HepG2 (cell line): ENCODE measurements at regions not wholly inside any gene's neighbourhood (a gene's known extent, or its start where the extent isn't known, plus 50 kb on each side); places are given as distances from the start of the nearest gene placed in this dataset.
A peak's percentile ranks its signal among the peaks of the same experiment; 100 is the strongest.

ENCODE experiments used
- ATAC-seq: fragments of 200-7000 bp; cut with Tn5 transposase; 3 replicates; pipeline ENCODE4 v1.9.1; 2020; ENCODE audit warnings: mild to moderate bottlenecking, moderate library complexity
- BruUV-seq: library from RNA; stranded (reverse); fragments of 400-500 nt; replicated peaks from 2 replicates; lab custom pipeline; 2021; lab: Mats Ljungman, UMichigan
- CTCF ChIA-PET: fragments of 300-600 bp; formaldehyde crosslinking; extraction: SDS; loops from one replicate; lab custom pipeline; 2021; ENCODE audit warnings: low total read pairs, inconsistent platforms, low intra/inter-chr PET ratio; lab: Yijun Ruan, JAX
- POLR2A ChIA-PET: fragments of 350-600 bp; sonication (Branson Sonifier 250); formaldehyde crosslinking; loops from one replicate; lab custom pipeline; 2020; ENCODE audit warnings: antibody characterized with exemption, inconsistent platforms; lab: Yijun Ruan, JAX
- DNase-seq: peaks from one replicate; pipeline ENCODE4 v3.0.0-alpha.2; 2015; ENCODE audit warnings: low spot score
- FAIRE-seq: peaks from 3 replicates; lab custom pipeline; 2011; peaks lifted over from hg19 to GRCh38; lab: Jason Lieb, UNC
- H2AFZ ChIP-seq: one replicate; pipeline ENCODE4 v1.6.1; 2011; ENCODE audit warnings: low read length, inconsistent platforms
- H3K27ac ChIP-seq: fragments of 300-600 bp; 3 replicates; pipeline ENCODE4 v1.8.0; 2011; ENCODE audit warnings: mixed run types, mild to moderate bottlenecking, mixed read lengths, low read length, inconsistent platforms; ENCODE audit not compliant: insufficient read depth; ENCODE audit errors: extremely low read length
- H3K27me3 ChIP-seq, 2 experiments: fragments of 200-600 bp in 1 of 2; 2 replicates in 1 of 2; 3 replicates in 1 of 2; pipeline versions ENCODE4 v1.6.0 to v1.8.0; 2011; ENCODE audit warnings: low read length in 2 of 2, mild to moderate bottlenecking in 2 of 2, moderate library complexity in 2 of 2, inconsistent platforms in 1 of 2; ENCODE audit not compliant: insufficient read depth in 2 of 2, control insufficient read depth in 1 of 2
- H3K36me3 ChIP-seq, 2 experiments: fragments of 200-600 bp in 1 of 2; replicated peaks in 1 of 2; 2 replicates in 1 of 2; 3 replicates in 1 of 2; pipeline versions ENCODE4 v1.5.1 to v1.8.0; 2011; ENCODE audit warnings: low read length in 2 of 2, inconsistent platforms in 1 of 2; ENCODE audit not compliant: insufficient read depth in 2 of 2, control insufficient read depth in 1 of 2
- H3K4me1 ChIP-seq: 2 replicates; pipeline ENCODE4 v1.5.1; 2012; ENCODE audit warnings: low read length, inconsistent platforms; ENCODE audit not compliant: insufficient read depth
- H3K4me2 ChIP-seq: 2 replicates; pipeline ENCODE4 v1.6.0; 2011; ENCODE audit warnings: low read depth, low read length, inconsistent platforms
- H3K4me3 ChIP-seq, 3 experiments: fragments of 200-600 bp in 1 of 3; sonication (generic), shearing (Covaris generic) in 1 of 3; replicated peaks in 1 of 3; 2 replicates each; pipeline ENCODE4 v1.5.1; 2011 to 2016; ENCODE audit warnings: low read length in 3 of 3, inconsistent platforms in 2 of 3, low read depth in 2 of 3, mild to moderate bottlenecking in 2 of 3, control low read depth in 1 of 3, mixed read lengths in 1 of 3; ENCODE audit not compliant: insufficient read depth in 1 of 3
- H3K79me2 ChIP-seq: one replicate; pipeline ENCODE4 v1.6.1; 2011; ENCODE audit warnings: low read length, inconsistent platforms; ENCODE audit not compliant: insufficient read depth
- H3K9ac ChIP-seq: 2 replicates; pipeline ENCODE4 v1.6.0; 2011; ENCODE audit warnings: mild to moderate bottlenecking, low read depth, low read length, inconsistent platforms; ENCODE audit not compliant: insufficient read depth
- H3K9me3 ChIP-seq: 2 replicates; pipeline ENCODE4 v1.5.1; 2012; ENCODE audit warnings: mild to moderate bottlenecking, low read length
- H4K20me1 ChIP-seq: 2 replicates; pipeline ENCODE4 v1.6.0; 2011; ENCODE audit warnings: inconsistent platforms, mild to moderate bottlenecking, low read length, moderate library complexity; ENCODE audit not compliant: insufficient read depth
- ARID3A ChIP-seq: IDR thresholded peaks from 2 replicates; pipeline ENCODE4 v1.6.1; 2012; ENCODE audit warnings: low read depth, low read length, improper control_type of control experiment
- ARNT ChIP-seq: fragments of 450-650 bp; IDR thresholded peaks from 2 replicates; pipeline ENCODE4 v1.6.1; 2017
- CTCF ChIP-seq: sonication (generic); formaldehyde crosslinking; IDR thresholded peaks from 2 replicates; pipeline ENCODE4 v1.5.0; 2020; ENCODE audit warnings: mild to moderate bottlenecking, missing genetic modification reagents, moderate library complexity
- JARID2 ChIP-seq: sonication (generic); formaldehyde crosslinking; IDR thresholded peaks from 2 replicates; pipeline ENCODE4 v1.8.1; 2023; ENCODE audit warnings: missing genetic modification reagents, inconsistent platforms; ENCODE audit not compliant: insufficient replicate concordance
- KMT2A ChIP-seq: sonication (generic); formaldehyde crosslinking; IDR thresholded peaks from 2 replicates; pipeline ENCODE4 v1.4.0; 2020; ENCODE audit warnings: missing genetic modification reagents
- PATZ1 ChIP-seq: sonication (generic); formaldehyde crosslinking; IDR thresholded peaks from 2 replicates; pipeline ENCODE4 v1.4.0; 2020; ENCODE audit warnings: missing genetic modification reagents
- PLSCR1 ChIP-seq: sonication (generic); formaldehyde crosslinking; IDR thresholded peaks from 2 replicates; pipeline ENCODE4 v1.5.0; 2020; ENCODE audit warnings: missing genetic modification reagents, mild to moderate bottlenecking, borderline replicate concordance
- RCOR2 ChIP-seq: IDR thresholded peaks from 2 replicates; pipeline ENCODE4 v1.6.1; 2016; ENCODE audit warnings: missing biosample characterization, missing genetic modification reagents
- SMC3 ChIP-seq: IDR thresholded peaks from 2 replicates; pipeline ENCODE4 v1.6.1; 2011; ENCODE audit warnings: low read length, improper control_type of control experiment
- SP140L ChIP-seq: sonication (generic); formaldehyde crosslinking; IDR thresholded peaks from 2 replicates; pipeline ENCODE4 v1.4.0; 2020; ENCODE audit warnings: missing genetic modification reagents, borderline replicate concordance
- SRSF4 ChIP-seq: fragments of 200-400 bp; formaldehyde crosslinking; IDR thresholded peaks from one replicate; pipeline ENCODE4 v1.6.1; 2018; ENCODE audit warnings: mild to moderate bottlenecking, low read depth, low read length, moderate library complexity; ENCODE audit not compliant: poor library complexity, severe bottlenecking
- STAG1 ChIP-seq: sonication (generic); formaldehyde crosslinking; IDR thresholded peaks from 2 replicates; pipeline ENCODE4 v1.4.0; 2020; ENCODE audit warnings: missing genetic modification reagents
- ZFP90 ChIP-seq: sonication (generic); formaldehyde crosslinking; IDR thresholded peaks from 2 replicates; pipeline ENCODE4 v1.8.0; 2022; ENCODE audit warnings: missing genetic modification reagents, mild to moderate bottlenecking, inconsistent platforms, borderline replicate concordance
- ZNF512B ChIP-seq: sonication (generic); formaldehyde crosslinking; IDR thresholded peaks from 2 replicates; pipeline ENCODE4 v1.5.1; 2020; ENCODE audit warnings: missing genetic modification reagents, mild to moderate bottlenecking, borderline replicate concordance
- ZNF720 ChIP-seq: sonication (generic); formaldehyde crosslinking; IDR thresholded peaks from 2 replicates; pipeline ENCODE4 v1.4.0; 2020; ENCODE audit warnings: missing genetic modification reagents
- WGBS: methylation state at CpG from one replicate; pipeline ENCODE4 v1.1.6; 2017; ENCODE audit warnings: low lambda C conversion rate; 5-methylcytosine and 5-hydroxymethylcytosine counted together
- in situ Hi-C: cut with HindIII; loops from 2 replicates; pipeline ENCODE4 v1.10.0; 2017; ENCODE audit warnings: low pct_unique_long_range_greater_than_20kb; ENCODE audit not compliant: extremely low pct_ligation_motif_present
- intact Hi-C: fragments of 100-400 bp; cut with micrococcal nuclease; formaldehyde crosslinking; loops from one replicate; pipeline ENCODE4 v1.10.0; 2022; ENCODE audit not compliant: unreplicated experiment

- intact Hi-C loops = loop anchor here (1.0 to 5.0 kb wide), 5 partner anchors 67 to 778 kb away; partner anchors contain the start of gene SLC35F1
- Histone ChIP-seq H3K27me3 (no peaks in the 10 kb centered on the region), H2AFZ (no peak overlapping the region), H3K4me3 (no peak overlapping the region), H3K9me3 (no peaks in the 10 kb centered on the region), H3K9ac (no peak overlapping the region), H3K27ac (no peak overlapping the region), H3K4me1 (no peaks in the 10 kb centered on the region), H3K79me2 (no peaks in the 10 kb centered on the region), H4K20me1 (no peaks in the 10 kb centered on the region), H3K4me2 (no peak overlapping the region), H3K36me3 (no peaks in the 10 kb centered on the region)
- peak; percentile 67 for FAIRE-seq
- CTCF ChIA-PET = interaction anchor here (1.3 to 1.5 kb wide), 4 partner anchors 669 to 936 kb away, joined by 3 to 8 read pairs (median 6); no protein-coding TSS in a partner anchor
- TF ChIP-seq ZNF512B (CRISPR knock-in tag) (no peak), JARID2 (CRISPR knock-in tag) (no peak), KMT2A (no peak), CTCF (peak; percentile 55), SP140L (CRISPR knock-in tag) (no peak), ARNT (no peak), SRSF4 (no peak), PATZ1 (CRISPR knock-in tag) (no peak), STAG1 (peak; percentile 77), PLSCR1 (CRISPR knock-in tag) (no peak), ZFP90 (CRISPR knock-in tag) (no peak), ARID3A (0 out of 2 replicates have a peak, but pooled peaks have one; percentile 17), ZNF720 (CRISPR knock-in tag) (no peak), RCOR2 (no peak), SMC3 (peak; percentile 49)
- WGBS = 0% methylated on average over 2 of the region's 2 CpGs
- DNase-seq = peak; percentile 68
- in situ Hi-C loops = loop anchor here (25.0 kb wide), 1 partner anchor 747 kb away; no protein-coding TSS in a partner anchor
- ATAC-seq = peak; percentile 76
- POLR2A ChIA-PET = no interaction called here
- BruUV-seq = no TSS peak
Measured at GRCh38 chr6:117840541-117840983, 66.5 kb upstream of the SLC35F1 start.
